ENCODE measurements at regions not wholly inside any gene's neighbourhood (a gene's known extent, or its start where the extent isn't known, plus 50 kb on each side); places are given as distances from the start of the nearest gene placed in this dataset.

DNA sequence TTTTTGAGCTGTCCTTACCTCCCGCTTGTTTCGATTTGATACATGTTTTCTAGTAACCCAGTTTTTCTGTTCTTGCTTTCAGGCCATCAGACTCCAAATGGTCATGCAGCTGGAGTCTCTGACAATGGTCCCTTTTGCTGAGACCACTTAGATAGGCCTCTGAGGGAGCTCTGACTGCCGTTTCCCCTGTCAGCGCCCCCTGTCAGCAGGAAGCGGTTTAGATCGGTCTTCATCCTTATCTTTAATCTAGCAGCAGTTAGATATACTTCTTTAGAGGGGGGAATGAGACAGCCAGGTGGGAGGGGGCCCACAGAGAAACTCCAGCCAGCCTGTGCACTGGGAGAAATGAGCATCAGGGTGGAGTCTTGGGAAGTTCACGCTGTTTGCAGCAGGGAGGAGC is 457.9 kb downstream of the GPAT3 start:
- H3K9me3 ChIP-seq (replicated peaks; ENCODE audit: control insufficient read depth, low read depth, low read length): no peaks in the 10 kb centered on the region
- H3K36me3 ChIP-seq (ENCODE audit: control insufficient read depth, insufficient read depth, low read length): no peaks in the 10 kb centered on the region
- no peaks in the 10 kb centered on the region for H3K27me3 ChIP-seq (ENCODE audit: control insufficient read depth, insufficient read depth, low read length)
- WGBS (ENCODE audit: insufficient coverage): 74% methylated on average over 2 of the region's 7 CpGs
- H3K27ac ChIP-seq (ENCODE audit: low read length): no peak overlapping the region
- no peak for DNase-seq
- no peaks in the 10 kb centered on the region for H3K4me1 ChIP-seq (ENCODE audit: control insufficient read depth, insufficient read depth, low read length)
- H3K4me3 ChIP-seq (ENCODE audit: low read length): no peak overlapping the region

DNA sequence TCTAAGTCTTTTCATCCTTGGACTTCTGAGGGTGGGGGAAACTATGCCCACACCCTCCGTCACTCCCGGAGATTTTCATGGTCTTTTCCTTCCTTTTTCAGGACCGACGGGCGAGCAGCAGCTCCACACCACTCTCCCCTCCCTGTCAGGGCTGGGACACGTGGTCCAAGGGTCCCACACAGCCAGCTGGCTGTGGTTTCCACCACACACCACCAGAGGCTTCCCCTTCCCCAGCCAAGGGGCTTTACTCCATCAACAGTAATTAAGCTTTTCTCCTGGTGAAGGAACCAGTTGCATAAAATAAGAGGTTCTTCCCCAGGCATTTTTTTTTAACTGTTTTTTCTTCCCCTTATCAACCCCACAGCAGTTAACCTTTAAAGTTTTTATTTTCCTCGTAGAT is 453.9 kb downstream of the GPAT3 start:
- no peak for DNase-seq
- WGBS (ENCODE audit: insufficient coverage): 54% methylated on average over 5 of the region's 7 CpGs
- no peak overlapping the region for H3K27ac ChIP-seq (ENCODE audit: low read length)
- H3K4me3 ChIP-seq (ENCODE audit: low read length): no peak overlapping the region
- no peaks in the 10 kb centered on the region for H3K9me3 ChIP-seq (replicated peaks; ENCODE audit: control insufficient read depth, low read depth, low read length)
- no peaks in the 10 kb centered on the region for H3K27me3 ChIP-seq (ENCODE audit: control insufficient read depth, insufficient read depth, low read length)
- H3K36me3 ChIP-seq (ENCODE audit: control insufficient read depth, insufficient read depth, low read length): no peaks in the 10 kb centered on the region
- no peaks in the 10 kb centered on the region for H3K4me1 ChIP-seq (ENCODE audit: control insufficient read depth, insufficient read depth, low read length)

DNA sequence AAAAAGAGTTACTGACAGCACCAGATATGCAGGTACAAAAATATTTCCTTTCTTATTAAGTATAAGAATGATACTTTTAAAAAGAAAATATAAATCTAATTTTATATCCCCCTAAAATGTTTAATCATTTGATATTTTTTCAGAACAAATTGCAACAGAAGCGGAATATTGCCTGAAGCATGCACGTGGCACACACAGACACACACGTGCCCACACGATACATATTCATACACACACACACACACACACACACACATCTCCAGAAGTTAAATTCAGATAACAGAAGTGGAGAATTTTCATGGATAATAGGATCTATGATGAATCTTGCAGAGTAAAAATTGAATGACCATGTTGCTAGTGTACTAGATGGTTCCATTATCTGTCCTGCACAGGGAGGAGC is 445.2 kb downstream of the GPAT3 start:
- Histone ChIP-seq H3K4me1 (ENCODE audit: control insufficient read depth, insufficient read depth, low read length) (no peaks in the 10 kb centered on the region), H3K36me3 (ENCODE audit: control insufficient read depth, insufficient read depth, low read length) (no peaks in the 10 kb centered on the region), H3K9me3 (replicated peaks; ENCODE audit: control insufficient read depth, low read depth, low read length) (no peaks in the 10 kb centered on the region), H3K4me3 (ENCODE audit: low read length) (no peak overlapping the region), H3K27me3 (ENCODE audit: control insufficient read depth, insufficient read depth, low read length) (no peaks in the 10 kb centered on the region), H3K27ac (ENCODE audit: low read length) (no peak overlapping the region)
- no peak for DNase-seq
- WGBS (ENCODE audit: insufficient coverage): no CpG with 5 or more reads among the region's 4 CpGs

DNA sequence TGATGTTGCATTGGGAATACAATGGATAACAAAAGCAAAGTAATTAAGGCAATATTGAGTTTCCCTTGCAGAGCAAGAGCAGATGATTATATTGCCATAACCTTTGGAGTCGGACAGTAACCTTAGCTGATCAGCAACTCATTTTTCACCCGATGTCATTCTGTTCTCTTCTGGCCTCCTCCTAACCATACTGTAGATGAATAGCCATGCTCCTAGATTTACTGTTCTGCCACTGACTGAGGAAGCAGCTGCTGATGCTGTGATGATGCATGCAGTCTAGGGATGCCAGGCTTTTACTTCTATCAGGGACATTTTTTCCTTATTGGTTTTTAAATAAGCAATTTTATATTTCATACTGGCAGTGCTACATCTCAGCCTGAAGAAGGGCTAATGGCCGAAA is 443.9 kb downstream of the GPAT3 start:
- no peak for DNase-seq
- Histone ChIP-seq H3K9me3 (replicated peaks; ENCODE audit: control insufficient read depth, low read depth, low read length) (no peaks in the 10 kb centered on the region), H3K4me1 (ENCODE audit: control insufficient read depth, insufficient read depth, low read length) (no peaks in the 10 kb centered on the region), H3K27me3 (ENCODE audit: control insufficient read depth, insufficient read depth, low read length) (no peaks in the 10 kb centered on the region), H3K27ac (ENCODE audit: low read length) (no peak overlapping the region), H3K36me3 (ENCODE audit: control insufficient read depth, insufficient read depth, low read length) (no peaks in the 10 kb centered on the region), H3K4me3 (ENCODE audit: low read length) (no peak overlapping the region)
- 100% methylated on average over 1 of the region's 3 CpGs for WGBS (ENCODE audit: insufficient coverage)

DNA sequence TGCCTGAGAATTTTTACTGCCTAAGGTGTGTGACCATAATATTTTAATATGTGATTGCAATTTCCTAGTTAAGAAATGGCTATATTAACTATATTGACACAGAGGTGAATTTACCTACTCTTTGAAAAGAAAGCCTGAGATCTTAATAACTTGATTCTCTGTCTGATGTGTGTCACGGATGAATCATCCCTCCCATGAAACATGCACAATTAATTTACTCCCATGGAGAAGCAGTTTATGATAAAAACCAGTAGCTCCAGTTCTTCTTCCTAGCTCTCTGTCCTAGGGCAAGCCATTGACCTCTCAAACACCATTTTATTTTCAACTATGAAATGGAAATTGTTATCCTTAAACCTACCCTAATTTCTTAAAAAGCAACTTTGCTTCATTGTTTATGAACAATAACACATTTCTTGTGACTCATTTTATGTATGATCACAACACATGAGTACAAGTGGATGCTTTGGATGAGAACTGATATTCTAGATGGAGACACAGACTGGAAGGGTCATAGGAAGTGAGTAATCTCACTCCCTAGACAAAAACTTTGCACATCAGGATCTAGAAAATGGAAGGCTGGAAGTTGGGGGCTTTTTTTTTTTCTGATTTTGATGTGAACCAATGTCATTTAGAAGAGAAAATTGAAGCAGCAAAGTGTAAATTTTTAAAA is 438.3 kb downstream of the GPAT3 start:
- Histone ChIP-seq H3K27ac (ENCODE audit: low read length) (no peak overlapping the region), H3K36me3 (ENCODE audit: control insufficient read depth, insufficient read depth, low read length) (no peaks in the 10 kb centered on the region), H3K4me1 (ENCODE audit: control insufficient read depth, insufficient read depth, low read length) (no peaks in the 10 kb centered on the region), H3K27me3 (ENCODE audit: control insufficient read depth, insufficient read depth, low read length) (no peaks in the 10 kb centered on the region), H3K4me3 (ENCODE audit: low read length) (no peak overlapping the region), H3K9me3 (replicated peaks; ENCODE audit: control insufficient read depth, low read depth, low read length) (no peaks in the 10 kb centered on the region)
- DNase-seq: no peak
- no CpG with 5 or more reads among the region's 1 CpG for WGBS (ENCODE audit: insufficient coverage)

DNA sequence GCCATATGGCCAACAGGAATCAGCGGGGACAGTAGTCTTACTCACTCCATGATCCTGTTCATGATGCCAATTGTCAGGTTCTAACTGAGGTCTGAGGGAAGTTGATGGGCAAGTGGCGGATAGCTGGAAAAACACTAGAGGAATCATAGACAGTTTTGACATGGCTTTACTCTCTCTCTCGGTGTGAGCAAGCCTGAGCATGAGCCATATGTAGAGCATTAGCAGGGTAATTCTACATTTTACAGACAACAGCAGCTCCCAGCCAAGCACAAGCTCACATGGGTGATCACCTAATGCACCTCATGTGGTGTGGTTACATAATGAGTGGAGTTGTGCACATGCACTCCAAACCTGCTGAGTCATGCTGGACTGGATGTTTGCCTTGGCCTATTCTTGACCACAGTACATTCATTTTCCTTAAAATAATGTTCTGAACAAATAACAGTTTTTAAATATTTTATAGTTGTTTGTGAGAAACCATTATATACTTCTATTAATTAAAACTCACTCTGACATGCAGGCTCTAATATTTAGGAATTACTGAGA is 429.2 kb downstream of the GPAT3 start:
- Histone ChIP-seq H3K27me3 (ENCODE audit: control insufficient read depth, insufficient read depth, low read length) (no peaks in the 10 kb centered on the region), H3K9me3 (replicated peaks; ENCODE audit: control insufficient read depth, low read depth, low read length) (no peaks in the 10 kb centered on the region), H3K36me3 (ENCODE audit: control insufficient read depth, insufficient read depth, low read length) (no peaks in the 10 kb centered on the region), H3K27ac (ENCODE audit: low read length) (no peak overlapping the region), H3K4me3 (ENCODE audit: low read length) (no peak overlapping the region), H3K4me1 (ENCODE audit: control insufficient read depth, insufficient read depth, low read length) (no peaks in the 10 kb centered on the region)
- WGBS (ENCODE audit: insufficient coverage): 71% methylated on average over 1 of the region's 3 CpGs
- DNase-seq: no peak

DNA sequence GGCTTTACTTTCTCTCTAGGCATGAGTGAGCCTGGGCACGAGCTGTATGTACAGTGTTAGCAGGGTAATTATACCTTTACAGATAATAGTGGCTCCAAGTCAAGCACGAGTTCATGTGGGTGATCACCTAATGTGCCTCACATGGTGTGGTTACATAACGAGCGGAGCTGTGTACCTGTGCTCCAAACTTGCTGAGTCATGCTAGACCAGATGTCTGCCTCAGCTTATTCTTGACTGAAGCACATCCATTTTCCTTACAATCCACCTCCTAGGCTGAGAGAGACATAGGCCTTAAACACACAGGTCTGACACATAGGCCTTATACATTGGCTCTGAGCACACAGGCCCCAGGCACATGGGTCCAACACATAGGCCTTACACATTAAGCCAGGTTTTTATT is 426.6 kb downstream of the GPAT3 start:
- H3K4me3 ChIP-seq (ENCODE audit: low read length): no peak overlapping the region
- DNase-seq: no peak
- H3K4me1 ChIP-seq (ENCODE audit: control insufficient read depth, insufficient read depth, low read length): no peaks in the 10 kb centered on the region
- H3K9me3 ChIP-seq (replicated peaks; ENCODE audit: control insufficient read depth, low read depth, low read length): no peaks in the 10 kb centered on the region
- H3K36me3 ChIP-seq (ENCODE audit: control insufficient read depth, insufficient read depth, low read length): no peaks in the 10 kb centered on the region
- no peaks in the 10 kb centered on the region for H3K27me3 ChIP-seq (ENCODE audit: control insufficient read depth, insufficient read depth, low read length)
- no peak overlapping the region for H3K27ac ChIP-seq (ENCODE audit: low read length)
- 100% methylated on average over 1 of the region's 4 CpGs for WGBS (ENCODE audit: insufficient coverage)

DNA sequence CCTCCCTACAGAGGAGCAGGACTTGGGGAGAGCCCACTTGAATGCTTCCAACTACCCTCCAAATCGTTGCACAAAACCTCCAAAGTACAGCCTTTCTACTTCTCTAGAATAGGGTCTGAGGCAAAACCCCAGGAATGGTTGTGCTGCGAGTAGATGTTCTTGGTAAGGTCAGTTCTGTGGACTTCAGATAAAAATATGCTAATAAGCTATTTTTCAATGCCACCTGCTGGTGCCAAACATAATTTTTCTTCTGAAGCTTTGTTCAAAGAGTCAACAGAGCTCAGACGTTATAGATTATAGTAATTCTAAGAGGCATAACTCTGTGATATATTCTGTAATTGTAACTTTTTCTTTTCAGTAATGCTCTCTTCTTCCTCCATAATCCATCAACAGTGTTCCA is 425.7 kb downstream of the GPAT3 start:
- H3K36me3 ChIP-seq (ENCODE audit: control insufficient read depth, insufficient read depth, low read length): no peaks in the 10 kb centered on the region
- no peaks in the 10 kb centered on the region for H3K27me3 ChIP-seq (ENCODE audit: control insufficient read depth, insufficient read depth, low read length)
- DNase-seq: peak; percentile 3
- WGBS (ENCODE audit: insufficient coverage): no CpG with 5 or more reads among the region's 3 CpGs
- no peaks in the 10 kb centered on the region for H3K4me1 ChIP-seq (ENCODE audit: control insufficient read depth, insufficient read depth, low read length)
- H3K9me3 ChIP-seq (replicated peaks; ENCODE audit: control insufficient read depth, low read depth, low read length): no peaks in the 10 kb centered on the region
- no peak overlapping the region for H3K4me3 ChIP-seq (ENCODE audit: low read length)
- no peak overlapping the region for H3K27ac ChIP-seq (ENCODE audit: low read length)

DNA sequence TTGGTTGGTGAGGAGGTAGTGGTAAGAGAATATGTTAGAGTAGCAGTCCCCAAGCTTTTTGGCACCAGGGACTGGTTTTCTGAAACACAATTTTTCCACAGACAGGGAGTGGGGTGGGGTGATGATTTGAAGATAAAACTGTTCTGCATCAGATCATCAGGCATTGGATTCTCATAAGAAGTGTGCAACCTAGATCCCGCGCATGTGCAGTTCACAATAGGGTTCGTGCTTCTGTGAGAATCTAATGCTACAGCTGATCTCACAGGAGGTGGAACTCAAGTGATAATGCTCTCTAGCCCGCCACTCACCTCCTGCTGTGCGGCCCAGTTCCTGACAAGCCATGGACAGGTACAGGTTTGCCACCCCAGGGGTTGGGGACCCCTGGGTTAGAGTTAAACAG is 423.3 kb downstream of the GPAT3 start:
- no peak overlapping the region for H3K27ac ChIP-seq (ENCODE audit: low read length)
- H3K36me3 ChIP-seq (ENCODE audit: control insufficient read depth, insufficient read depth, low read length): no peaks in the 10 kb centered on the region
- WGBS (ENCODE audit: insufficient coverage): 95% methylated on average over 3 of the region's 5 CpGs
- no peaks in the 10 kb centered on the region for H3K4me1 ChIP-seq (ENCODE audit: control insufficient read depth, insufficient read depth, low read length)
- H3K27me3 ChIP-seq (ENCODE audit: control insufficient read depth, insufficient read depth, low read length): no peaks in the 10 kb centered on the region
- DNase-seq: no peak
- H3K9me3 ChIP-seq (replicated peaks; ENCODE audit: control insufficient read depth, low read depth, low read length): no peaks in the 10 kb centered on the region
- H3K4me3 ChIP-seq (ENCODE audit: low read length): no peak overlapping the region

DNA sequence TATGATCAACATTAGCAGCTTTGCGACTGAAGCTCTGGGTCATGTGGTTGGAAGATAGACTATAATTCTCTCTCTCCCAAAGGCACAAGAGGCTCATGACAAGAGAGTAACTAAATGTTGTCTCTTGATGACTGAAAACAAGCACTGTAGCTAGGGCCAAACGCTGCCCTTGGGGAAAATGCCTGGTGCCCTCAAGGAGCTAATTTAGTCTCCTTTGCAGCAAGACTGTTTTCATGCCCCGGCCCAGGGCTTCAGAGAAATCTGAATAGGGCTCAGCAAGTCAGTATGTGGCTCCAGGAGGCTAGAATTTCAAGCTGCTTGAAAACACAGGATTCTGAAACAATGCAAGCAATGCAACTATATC is 411.9 kb downstream of the GPAT3 start:
- Histone ChIP-seq H3K4me3 (ENCODE audit: low read length) (no peak overlapping the region), H3K27me3 (ENCODE audit: control insufficient read depth, insufficient read depth, low read length) (no peaks in the 10 kb centered on the region), H3K4me1 (ENCODE audit: control insufficient read depth, insufficient read depth, low read length) (no peaks in the 10 kb centered on the region), H3K9me3 (replicated peaks; ENCODE audit: control insufficient read depth, low read depth, low read length) (no peaks in the 10 kb centered on the region), H3K36me3 (ENCODE audit: control insufficient read depth, insufficient read depth, low read length) (no peaks in the 10 kb centered on the region), H3K27ac (ENCODE audit: low read length) (no peak overlapping the region)
- 25% methylated on average over 2 of the region's 3 CpGs for WGBS (ENCODE audit: insufficient coverage)
- peak; percentile 1 for DNase-seq

Measured in muscle of leg (tissue), 3 donors.